Adrenal gland (tissue), 9 donors: ENCODE measurements at regions not wholly inside any gene's neighbourhood (a gene's known extent, or its start where the extent isn't known, plus 50 kb on each side); places are given as distances from the start of the nearest gene placed in this dataset.
A peak's percentile ranks its signal among the peaks of the same experiment; 100 is the strongest.

Source experiments
- DNase-seq, 7 donors: peaks; one replicate each; pipeline ENCODE4 v3.0.0-alpha.2; 2019 to 2020
- H3K27ac ChIP-seq, 5 donors: fragments of 200-600 bp; sonication (generic) in 4 of 5; 1 replicate in 3 of 5; 2 replicates in 2 of 5; pipeline versions ENCODE4 v1.5.1 to v1.8.0; 2016 to 2020; ENCODE audit warnings: mild to moderate bottlenecking in 1 of 5
- H3K27me3 ChIP-seq: fragments of 200-600 bp; 2 replicates; pipeline ENCODE4 v1.8.0; 2021
- H3K36me3 ChIP-seq, 2 donors: fragments of 200-600 bp; replicated peaks in 1 of 2; 1 replicate in 1 of 2; 2 replicates in 1 of 2; pipeline versions ENCODE4 v1.5.1 to v1.8.0; 2018 to 2022
- H3K4me1 ChIP-seq, 2 donors: fragments of 200-600 bp; replicated peaks in 1 of 2; 1 replicate in 1 of 2; 2 replicates in 1 of 2; pipeline versions ENCODE4 v1.5.1 to v1.8.0; 2018 to 2021
- H3K4me3 ChIP-seq, 4 donors: fragments of 200-600 bp; sonication (generic) in 3 of 4; one replicate each; pipeline ENCODE4 v1.5.1; 2016 to 2018
- H3K9me3 ChIP-seq, 3 donors: fragments of 200-600 bp; sonication (generic) in 1 of 3; replicated peaks in 1 of 3; 1 replicate in 2 of 3; 2 replicates in 1 of 3; pipeline versions ENCODE4 v1.5.1 to v1.8.0; 2016 to 2021
- POLR2A ChIP-seq, 2 donors: fragments of 450-650 bp; IDR thresholded peaks; one replicate each; pipeline ENCODE4 v1.6.1; 2017; ENCODE audit warnings: antibody characterized with exemption in 2 of 2, mild to moderate bottlenecking in 2 of 2, moderate library complexity in 1 of 2
- WGBS, 4 donors: extraction: QIAGEN DNeasy Blood & Tissue Kit in 2 of 4; methylation state at CpG; one replicate each; pipeline versions ENCODE4 v1.1.5 to v1.1.7; 2013 to 2017; 5-methylcytosine and 5-hydroxymethylcytosine counted together
- intact Hi-C, 2 donors: fragments of 100-400 bp; cut with DNase I; formaldehyde crosslinking; loops; one replicate each; pipeline versions ENCODE4 v1.14.1 to v1.15.0; 2022 to 2023
- TF ChIP-seq, protein P1 (sequence below), 6 experiments: fragments of 450-650 bp in 4 of 6; fragments of 200-600 bp in 2 of 6; sonication (generic) in 1 of 6; IDR thresholded peaks; 1 replicate in 5 of 6; 2 replicates in 1 of 6; pipeline versions ENCODE4 v1.5.1 to v1.8.0; 2016 to 2021; ENCODE audit warnings: antibody characterized with exemption in 6 of 6, mild to moderate bottlenecking in 2 of 6, moderate library complexity in 1 of 6
- donor health status: healthy with polysubstance abuse.
- donor health status: Bipolar disorder and iron deficiency.
- donor health status: DM: yes; HTN: yes; CAD: no.
- donor health status: DM: no; HTN: no; CAD: no.
- donor health status: DM: no; HTN: no; CAD: no.

DNA sequence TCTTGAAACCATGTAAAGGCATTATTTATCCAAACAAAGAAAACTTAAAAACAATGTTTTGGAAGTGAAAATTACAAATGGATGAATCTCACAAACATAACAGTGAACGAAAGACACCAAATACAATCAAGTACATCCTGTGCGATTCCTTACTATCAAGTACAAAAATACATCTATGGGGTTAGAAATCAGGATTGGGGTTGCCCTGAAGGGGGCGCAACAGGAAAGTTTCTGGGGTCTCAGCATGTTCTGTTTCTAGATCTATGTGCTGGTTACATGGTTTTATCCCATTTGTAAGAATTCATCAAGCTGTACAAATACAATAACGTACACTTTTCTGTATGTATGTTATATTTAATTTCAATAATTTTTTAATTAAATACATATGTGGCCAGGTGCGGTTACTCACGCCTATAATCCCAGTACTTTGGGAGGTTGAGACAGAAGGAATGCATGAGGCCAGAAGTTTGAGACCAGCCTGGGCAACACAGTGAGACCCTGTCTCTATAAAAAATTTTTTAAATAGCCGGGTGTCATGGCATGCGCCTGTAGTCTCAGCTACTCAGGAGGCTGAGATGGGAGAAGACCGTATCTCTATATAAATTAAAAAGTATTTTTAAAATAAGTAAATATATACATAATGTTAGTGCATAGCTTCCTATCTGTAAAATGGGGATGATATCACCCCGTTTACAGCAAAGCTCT lies 121.5 kb upstream of the SOD1 start:
- Histone ChIP-seq H3K4me3 (no peak overlapping the region), H3K36me3 (no peaks in the 10 kb centered on the region), H3K27me3 (no peaks in the 10 kb centered on the region), H3K27ac (no peak overlapping the region), H3K9me3 (no peaks in the 10 kb centered on the region), H3K4me1 (no peaks in the 10 kb centered on the region)
- no peak for DNase-seq
- WGBS, 4 donors: 87 to 88% (median 88%) methylated on average over 10 of the region's 10 CpGs
- TF ChIP-seq, protein P1, sequence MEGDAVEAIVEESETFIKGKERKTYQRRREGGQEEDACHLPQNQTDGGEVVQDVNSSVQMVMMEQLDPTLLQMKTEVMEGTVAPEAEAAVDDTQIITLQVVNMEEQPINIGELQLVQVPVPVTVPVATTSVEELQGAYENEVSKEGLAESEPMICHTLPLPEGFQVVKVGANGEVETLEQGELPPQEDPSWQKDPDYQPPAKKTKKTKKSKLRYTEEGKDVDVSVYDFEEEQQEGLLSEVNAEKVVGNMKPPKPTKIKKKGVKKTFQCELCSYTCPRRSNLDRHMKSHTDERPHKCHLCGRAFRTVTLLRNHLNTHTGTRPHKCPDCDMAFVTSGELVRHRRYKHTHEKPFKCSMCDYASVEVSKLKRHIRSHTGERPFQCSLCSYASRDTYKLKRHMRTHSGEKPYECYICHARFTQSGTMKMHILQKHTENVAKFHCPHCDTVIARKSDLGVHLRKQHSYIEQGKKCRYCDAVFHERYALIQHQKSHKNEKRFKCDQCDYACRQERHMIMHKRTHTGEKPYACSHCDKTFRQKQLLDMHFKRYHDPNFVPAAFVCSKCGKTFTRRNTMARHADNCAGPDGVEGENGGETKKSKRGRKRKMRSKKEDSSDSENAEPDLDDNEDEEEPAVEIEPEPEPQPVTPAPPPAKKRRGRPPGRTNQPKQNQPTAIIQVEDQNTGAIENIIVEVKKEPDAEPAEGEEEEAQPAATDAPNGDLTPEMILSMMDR (IDR thresholded peaks at IDR 0.05): no peak
- no peak for TF ChIP-seq POLR2A (IDR thresholded peaks at IDR 0.05)
- intact Hi-C loops: no loop called here

DNA sequence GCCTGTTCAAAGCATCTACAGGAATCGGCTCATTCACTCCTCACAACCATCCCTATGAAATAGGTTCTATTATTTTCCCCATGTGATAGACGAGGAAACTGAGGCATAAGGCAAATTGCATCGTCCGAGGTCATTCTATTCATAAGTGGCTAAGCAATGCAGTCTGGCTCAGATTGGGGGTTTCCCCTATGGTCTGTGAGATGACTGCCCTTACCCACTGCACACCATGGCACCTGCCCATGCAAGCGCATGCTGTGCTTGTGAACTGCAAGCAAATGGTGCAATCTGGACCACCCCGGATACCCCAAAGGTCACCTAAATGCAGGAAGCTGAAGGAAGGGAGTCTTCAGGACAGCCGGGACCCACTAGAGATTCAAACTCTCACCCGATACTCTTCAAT lies 123.4 kb upstream of the SOD1 start:
- Histone ChIP-seq H3K27me3 (no peaks in the 10 kb centered on the region), H3K4me1 (no peaks in the 10 kb centered on the region), H3K27ac (no peak overlapping the region), H3K9me3 (no peaks in the 10 kb centered on the region), H3K4me3 (no peak overlapping the region), H3K36me3 (no peaks in the 10 kb centered on the region)
- no peak for DNase-seq
- 79 to 92% (median 86%) methylated on average over 8 of the region's 8 CpGs for whole genome bisulfite sequencing, 4 donors
- intact Hi-C loops: no loop called here
- no peak for TF ChIP-seq POLR2A (IDR thresholded peaks at IDR 0.05)
- TF ChIP-seq, protein P1 (IDR thresholded peaks at IDR 0.05): no peak

DNA sequence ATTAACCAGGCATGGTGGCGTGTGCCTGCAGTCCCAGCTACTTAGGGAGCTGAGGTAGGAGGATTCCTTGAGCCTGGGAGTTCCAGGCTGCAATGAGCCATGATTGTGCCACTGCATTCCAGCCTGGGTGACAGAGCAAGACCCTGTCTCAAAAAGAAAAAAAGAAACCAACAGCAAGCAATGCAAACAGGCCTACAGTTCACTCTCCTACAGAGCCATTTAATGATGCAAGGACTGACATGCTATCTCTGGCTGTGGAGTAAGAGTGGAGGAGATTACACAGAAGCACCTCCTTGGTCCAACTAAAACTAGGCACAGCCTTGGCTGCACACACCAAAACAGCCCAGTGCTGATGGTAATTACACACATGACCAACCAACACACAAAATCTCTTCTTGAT lies 127.5 kb upstream of the SOD1 start:
- no peaks in the 10 kb centered on the region for H3K36me3 ChIP-seq
- DNase-seq: no peak
- TF ChIP-seq, protein P1 (IDR thresholded peaks at IDR 0.05): no peak
- no peak for TF ChIP-seq POLR2A (IDR thresholded peaks at IDR 0.05)

DNA sequence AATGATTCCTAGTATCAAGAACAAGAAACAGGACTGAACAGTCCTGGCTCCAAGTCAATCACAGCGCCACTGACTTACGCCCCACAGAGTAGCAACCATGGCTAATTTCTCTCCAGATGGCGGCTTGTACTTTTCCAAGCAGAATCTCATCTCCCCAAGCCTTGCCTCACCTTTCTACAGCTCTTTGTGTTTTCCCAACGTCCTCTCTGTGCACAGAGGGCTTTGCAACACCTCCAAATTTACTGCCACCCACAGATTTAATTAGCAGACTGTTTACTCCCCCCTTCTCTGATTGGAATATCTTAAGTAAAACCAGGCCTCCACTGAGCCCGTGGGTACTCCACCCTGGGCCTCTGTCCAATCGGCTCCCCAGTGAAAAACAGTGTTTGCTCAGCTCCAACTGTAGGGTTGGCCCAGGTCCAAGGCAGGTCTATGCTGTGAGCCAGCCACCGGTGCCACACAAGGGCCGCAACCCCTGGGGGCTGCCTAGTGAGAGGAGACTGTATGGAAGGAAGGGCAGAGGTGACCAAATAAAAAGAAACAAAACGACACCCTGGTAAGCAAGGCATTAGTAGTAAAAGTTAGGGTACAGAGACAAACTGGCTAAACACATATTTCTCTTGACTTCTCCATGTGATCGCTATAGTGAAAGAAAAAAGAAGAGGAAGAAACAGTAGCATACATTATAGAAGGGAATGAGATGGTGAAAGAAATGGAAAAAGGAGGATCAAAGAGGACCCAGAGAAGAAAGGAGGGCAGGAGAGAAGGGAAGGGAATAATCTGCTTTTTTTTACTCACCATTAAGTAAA lies 128.4 kb upstream of the SOD1 start:
- no peaks in the 10 kb centered on the region for H3K27me3 ChIP-seq
- intact Hi-C loops: no loop called here
- no peaks in the 10 kb centered on the region for H3K4me1 ChIP-seq
- H3K4me3 ChIP-seq: no peak overlapping the region
- no peaks in the 10 kb centered on the region for H3K9me3 ChIP-seq
- 76 to 78% (median 77%) methylated on average over 10 of the region's 10 CpGs for WGBS, 4 donors
- H3K36me3 ChIP-seq: no peaks in the 10 kb centered on the region
- peak in 1 of 7 donors; percentile 71 for DNase-seq
- TF ChIP-seq, protein P1 (IDR thresholded peaks at IDR 0.05): no peak
- TF ChIP-seq POLR2A (IDR thresholded peaks at IDR 0.05): no peak
- no peak overlapping the region for H3K27ac ChIP-seq

More for the DNA sequence above, 127.5 kb upstream of the SOD1 start:
- intact Hi-C loops: no loop called here
- WGBS, 4 donors: 77 to 88% (median 84%) methylated on average over 1 of the region's 1 CpG
- Histone ChIP-seq H3K27ac (no peak overlapping the region), H3K4me1 (no peaks in the 10 kb centered on the region), H3K4me3 (no peak overlapping the region), H3K9me3 (no peaks in the 10 kb centered on the region), H3K27me3 (no peaks in the 10 kb centered on the region)
